ENCODE measurements at regions not wholly inside any gene's neighbourhood (a gene's known extent, or its start where the extent isn't known, plus 50 kb on each side); places are given as distances from the start of the nearest gene placed in this dataset.

GRCh38 chr13:94858856-94859255 is 146.5 kb upstream of the SOX21 start:
- TF ChIP-seq CTCF (IDR thresholded peaks at IDR 0.05) = no peak
- no peak for TF ChIP-seq POLR2AphosphoS5 (IDR thresholded peaks at IDR 0.05)

Measured in suprapubic skin (tissue), 3 donors.